DND-41 (cell line): ENCODE measurements at regions not wholly inside any gene's neighbourhood (a gene's known extent, or its start where the extent isn't known, plus 50 kb on each side); places are given as distances from the start of the nearest gene placed in this dataset.

ENCODE experiments used
- ATAC-seq: fragments of 200-7000 bp; cut with Tn5 transposase; 3 replicates; pipeline ENCODE4 v1.9.1; 2021; ENCODE audit warnings: low read depth; ENCODE audit not compliant: insufficient read depth
- DNase-seq: peaks from one replicate; pipeline ENCODE4 v3.0.0-alpha.2; 2020
- H2AFZ ChIP-seq: 2 replicates; pipeline ENCODE4 v1.6.0; 2012; ENCODE audit warnings: low read depth, low read length
- H3K27ac ChIP-seq: 2 replicates; pipeline ENCODE4 v1.5.1; 2012; ENCODE audit warnings: low read length, inconsistent platforms
- H3K27me3 ChIP-seq: fragments of 200-600 bp; sonication (generic); 2 replicates; pipeline ENCODE4 v1.6.0; 2012; ENCODE audit warnings: low read length, mild to moderate bottlenecking, inconsistent platforms; ENCODE audit not compliant: insufficient read depth, poor library complexity
- H3K36me3 ChIP-seq: 2 replicates; pipeline ENCODE4 v1.5.1; 2012; ENCODE audit warnings: low read length, inconsistent platforms; ENCODE audit not compliant: insufficient read depth
- H3K4me1 ChIP-seq: 2 replicates; pipeline ENCODE4 v1.5.1; 2012; ENCODE audit warnings: mild to moderate bottlenecking, low read length; ENCODE audit not compliant: insufficient read depth
- H3K4me2 ChIP-seq: 2 replicates; pipeline ENCODE4 v1.6.0; 2012; ENCODE audit warnings: mild to moderate bottlenecking, moderate library complexity, low read length, inconsistent platforms; ENCODE audit not compliant: insufficient read depth
- H3K4me3 ChIP-seq, 2 experiments: fragments of 200-600 bp in 1 of 2; shearing (Covaris generic) in 1 of 2; 2 replicates each; pipeline ENCODE4 v1.5.1; 2012 to 2016; ENCODE audit warnings: inconsistent platforms in 2 of 2, low read length in 2 of 2, mild to moderate bottlenecking in 2 of 2, low read depth in 1 of 2, moderate library complexity in 1 of 2
- H3K79me2 ChIP-seq: 2 replicates; pipeline ENCODE4 v1.6.0; 2012; ENCODE audit warnings: low read length, inconsistent platforms; ENCODE audit not compliant: insufficient read depth
- H3K9ac ChIP-seq: 2 replicates; pipeline ENCODE4 v1.6.0; 2012; ENCODE audit warnings: low read depth, mild to moderate bottlenecking, inconsistent platforms, low read length, moderate library complexity
- H3K9me3 ChIP-seq: 2 replicates; pipeline ENCODE4 v1.5.1; 2012; ENCODE audit warnings: low read length, moderate library complexity, mild to moderate bottlenecking, inconsistent platforms; ENCODE audit not compliant: insufficient read depth, severe bottlenecking
- H4K20me1 ChIP-seq: 2 replicates; pipeline ENCODE4 v1.6.0; 2012; ENCODE audit warnings: low read length; ENCODE audit not compliant: insufficient read depth
- EZH2 ChIP-seq: IDR thresholded peaks from 3 replicates; pipeline ENCODE4 v1.6.1; 2012; ENCODE audit warnings: borderline replicate concordance, low read depth, mild to moderate bottlenecking, moderate library complexity, low read length, inconsistent platforms; ENCODE audit not compliant: severe bottlenecking
- TF ChIP-seq, protein P1 (sequence below): IDR thresholded peaks from 2 replicates; pipeline ENCODE4 v1.5.1; 2012; ENCODE audit warnings: borderline replicate concordance, low read length, moderate library complexity, mild to moderate bottlenecking; ENCODE audit not compliant: poor library complexity, severe bottlenecking; ENCODE audit errors: extremely low read depth

DNA sequence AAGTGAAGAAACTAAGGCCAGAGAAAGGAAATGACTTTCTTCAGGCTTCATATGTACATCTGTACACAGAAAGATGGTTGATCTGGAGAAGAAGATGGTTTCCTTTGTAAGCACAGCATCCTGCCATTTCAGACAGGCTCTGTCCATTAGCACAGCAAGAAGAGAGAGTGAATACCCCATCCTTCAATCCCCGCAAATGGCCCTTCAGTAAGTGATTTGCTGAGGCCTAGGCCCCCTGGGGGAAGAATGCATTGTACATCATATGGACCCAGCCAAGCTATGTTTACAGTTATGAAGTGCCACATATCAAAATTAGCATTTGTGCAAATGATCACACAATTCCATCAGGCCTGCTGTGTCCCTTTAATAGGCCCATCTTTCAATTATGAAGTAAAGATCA lies 657.4 kb downstream of the BRINP1 start:
- no peaks in the 10 kb centered on the region for H3K27me3 ChIP-seq
- no peak overlapping the region for H3K4me2 ChIP-seq
- no peaks in the 10 kb centered on the region for H3K79me2 ChIP-seq
- no peaks in the 10 kb centered on the region for H3K36me3 ChIP-seq
- H3K27ac ChIP-seq, result no peak overlapping the region
- DNase-seq (no peak), ATAC-seq (no peak)
- no peaks in the 10 kb centered on the region for H3K4me1 ChIP-seq
- H3K9ac ChIP-seq, result no peak overlapping the region
- H2AFZ ChIP-seq, result no peak overlapping the region
- H4K20me1 ChIP-seq, result no peaks in the 10 kb centered on the region
- H3K9me3 ChIP-seq, result no peaks in the 10 kb centered on the region
- TF ChIP-seq EZH2, result no peak
- TF ChIP-seq, protein P1, sequence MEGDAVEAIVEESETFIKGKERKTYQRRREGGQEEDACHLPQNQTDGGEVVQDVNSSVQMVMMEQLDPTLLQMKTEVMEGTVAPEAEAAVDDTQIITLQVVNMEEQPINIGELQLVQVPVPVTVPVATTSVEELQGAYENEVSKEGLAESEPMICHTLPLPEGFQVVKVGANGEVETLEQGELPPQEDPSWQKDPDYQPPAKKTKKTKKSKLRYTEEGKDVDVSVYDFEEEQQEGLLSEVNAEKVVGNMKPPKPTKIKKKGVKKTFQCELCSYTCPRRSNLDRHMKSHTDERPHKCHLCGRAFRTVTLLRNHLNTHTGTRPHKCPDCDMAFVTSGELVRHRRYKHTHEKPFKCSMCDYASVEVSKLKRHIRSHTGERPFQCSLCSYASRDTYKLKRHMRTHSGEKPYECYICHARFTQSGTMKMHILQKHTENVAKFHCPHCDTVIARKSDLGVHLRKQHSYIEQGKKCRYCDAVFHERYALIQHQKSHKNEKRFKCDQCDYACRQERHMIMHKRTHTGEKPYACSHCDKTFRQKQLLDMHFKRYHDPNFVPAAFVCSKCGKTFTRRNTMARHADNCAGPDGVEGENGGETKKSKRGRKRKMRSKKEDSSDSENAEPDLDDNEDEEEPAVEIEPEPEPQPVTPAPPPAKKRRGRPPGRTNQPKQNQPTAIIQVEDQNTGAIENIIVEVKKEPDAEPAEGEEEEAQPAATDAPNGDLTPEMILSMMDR, result no peak
- no peak overlapping the region for H3K4me3 ChIP-seq

DNA sequence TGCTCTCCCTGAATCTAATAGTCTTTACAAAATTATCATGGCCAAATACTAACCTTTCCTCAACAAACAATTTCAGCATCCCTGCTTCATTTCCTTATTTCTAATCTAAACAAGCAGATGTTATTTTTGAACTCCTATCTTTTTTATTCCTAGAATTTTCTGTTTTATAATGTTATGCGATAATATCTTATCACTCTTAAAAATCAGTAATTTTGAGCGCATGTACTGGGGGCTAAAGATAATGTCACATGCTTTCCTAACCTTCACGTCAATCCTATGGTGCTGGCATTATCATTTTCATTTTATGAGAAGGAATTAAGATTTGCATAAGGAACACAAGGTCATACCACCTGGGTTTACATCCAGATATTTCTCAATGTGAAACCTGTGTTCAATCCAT lies 648.0 kb downstream of the BRINP1 start:
- no peaks in the 10 kb centered on the region for H3K79me2 ChIP-seq
- H2AFZ ChIP-seq, result no peak overlapping the region
- no peak overlapping the region for H3K9ac ChIP-seq
- H3K4me3 ChIP-seq, result no peak overlapping the region
- no peak overlapping the region for H3K27ac ChIP-seq
- no peaks in the 10 kb centered on the region for H3K9me3 ChIP-seq
- no peaks in the 10 kb centered on the region for H3K36me3 ChIP-seq
- DNase-seq, result no peak
- no peak for TF ChIP-seq EZH2
- TF ChIP-seq, protein P1, result no peak
- ATAC-seq, result no peak
- no peaks in the 10 kb centered on the region for H4K20me1 ChIP-seq
- no peaks in the 10 kb centered on the region for H3K4me1 ChIP-seq
- no peaks in the 10 kb centered on the region for H3K27me3 ChIP-seq
- no peak overlapping the region for H3K4me2 ChIP-seq

DNA sequence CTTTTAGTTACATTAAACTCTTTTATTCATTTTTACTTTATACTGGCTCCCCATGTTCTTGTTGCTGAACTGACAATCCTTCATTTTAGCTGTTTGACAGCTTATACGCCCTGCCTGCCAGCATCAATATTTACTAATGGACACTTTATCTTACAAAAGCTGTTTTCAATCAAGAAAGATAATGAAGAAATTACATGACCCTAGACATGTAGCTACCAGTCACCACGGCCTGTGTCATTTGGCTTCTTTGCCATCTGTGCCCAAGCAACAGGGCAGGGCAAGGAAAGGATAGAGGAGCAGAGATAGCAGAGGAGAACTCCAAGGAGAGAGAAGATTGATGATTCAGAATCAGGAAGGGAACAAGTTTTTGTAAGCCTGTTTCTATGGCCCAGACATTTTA lies 647.3 kb downstream of the BRINP1 start:
- Histone ChIP-seq H3K4me1 (no peaks in the 10 kb centered on the region), H2AFZ (no peak overlapping the region), H3K79me2 (no peaks in the 10 kb centered on the region), H4K20me1 (no peaks in the 10 kb centered on the region), H3K27ac (no peak overlapping the region), H3K9ac (no peak overlapping the region), H3K27me3 (no peaks in the 10 kb centered on the region), H3K36me3 (no peaks in the 10 kb centered on the region), H3K4me2 (no peak overlapping the region), H3K4me3 (no peak overlapping the region), H3K9me3 (no peaks in the 10 kb centered on the region)
- no peak for TF ChIP-seq EZH2
- TF ChIP-seq, protein P1, result no peak
- ATAC-seq (no peak), DNase-seq (no peak)

DNA sequence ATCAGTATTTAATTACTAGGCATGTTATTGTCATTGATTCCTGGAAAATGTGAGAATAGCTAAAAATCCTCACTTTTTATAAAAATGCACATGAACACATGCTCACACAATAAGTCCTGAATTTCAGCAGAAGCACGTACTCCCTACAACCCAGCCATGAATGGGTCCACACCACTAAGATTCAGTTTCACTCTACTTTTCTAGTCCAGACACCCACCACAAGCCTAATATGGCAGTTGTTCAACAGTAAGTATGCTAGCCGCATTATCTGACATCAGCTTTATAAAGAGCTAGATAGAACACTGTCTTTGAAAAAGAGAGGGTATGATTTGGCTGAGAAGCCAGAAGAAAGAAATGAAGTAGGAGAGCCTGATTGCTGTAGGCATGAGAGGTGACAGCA lies 639.3 kb downstream of the BRINP1 start:
- Histone ChIP-seq H3K4me2 (no peak overlapping the region), H4K20me1 (no peaks in the 10 kb centered on the region), H3K9ac (no peak overlapping the region), H3K27ac (no peak overlapping the region), H2AFZ (no peak overlapping the region), H3K9me3 (no peaks in the 10 kb centered on the region), H3K36me3 (no peaks in the 10 kb centered on the region), H3K4me3 (no peak overlapping the region), H3K79me2 (no peaks in the 10 kb centered on the region), H3K27me3 (no peaks in the 10 kb centered on the region), H3K4me1 (no peaks in the 10 kb centered on the region)
- DNase-seq, result no peak
- TF ChIP-seq EZH2, result no peak
- TF ChIP-seq, protein P1, result no peak
- ATAC-seq, result no peak
